DOHH2 (cell line): ENCODE measurements at regions not wholly inside any gene's neighbourhood (a gene's known extent, or its start where the extent isn't known, plus 50 kb on each side); places are given as distances from the start of the nearest gene placed in this dataset.

Experiments used
- H3F3A ChIP-seq: fragments of 200-600 bp; sonication (generic), shearing (Covaris generic); 2 replicates; pipeline ENCODE4 v1.6.0; 2016; ENCODE audit warnings: antibody characterized with exemption, mild to moderate bottlenecking; ENCODE audit not compliant: control insufficient read depth, insufficient read depth
- H3K27ac ChIP-seq: fragments of 200-600 bp; sonication (generic); 2 replicates; pipeline ENCODE4 v1.5.1; 2014; ENCODE audit warnings: low read depth, mild to moderate bottlenecking, low read length, moderate library complexity
- H3K27me3 ChIP-seq: fragments of 200-600 bp; sonication (generic); 2 replicates; pipeline ENCODE4 v1.6.1; 2014; ENCODE audit warnings: mild to moderate bottlenecking, low read length, mixed read lengths; ENCODE audit not compliant: control insufficient read depth
- H3K36me3 ChIP-seq: fragments of 200-600 bp; sonication (generic); 2 replicates; pipeline ENCODE4 v1.6.1; 2014; ENCODE audit warnings: mild to moderate bottlenecking, low read length, moderate library complexity, mixed read lengths; ENCODE audit not compliant: control insufficient read depth
- H3K4me1 ChIP-seq: fragments of 200-600 bp; sonication (generic); 2 replicates; pipeline ENCODE4 v1.6.1; 2014; ENCODE audit warnings: mild to moderate bottlenecking, low read length, mixed read lengths; ENCODE audit not compliant: control insufficient read depth
- H3K4me2 ChIP-seq: fragments of 200-600 bp; sonication (generic); 2 replicates; pipeline ENCODE4 v1.6.0; 2014; ENCODE audit warnings: mild to moderate bottlenecking, low read length, moderate library complexity
- H3K4me3 ChIP-seq: fragments of 200-600 bp; sonication (generic); 2 replicates; pipeline ENCODE4 v1.5.1; 2014; ENCODE audit warnings: mild to moderate bottlenecking, low read length, mixed read lengths
- H3K79me2 ChIP-seq: fragments of 200-600 bp; sonication (generic); 2 replicates; pipeline ENCODE4 v1.6.1; 2014; ENCODE audit warnings: mild to moderate bottlenecking, low read length, mixed read lengths; ENCODE audit not compliant: control insufficient read depth
- H3K9me2 ChIP-seq: fragments of 200-600 bp; sonication (generic); replicated peaks from 2 replicates; pipeline ENCODE4 v1.6.1; 2014; ENCODE audit warnings: mild to moderate bottlenecking, low read length, mixed read lengths; ENCODE audit not compliant: control insufficient read depth
- H3K9me3 ChIP-seq: fragments of 200-600 bp; sonication (generic); 2 replicates; pipeline ENCODE4 v1.6.1; 2014; ENCODE audit warnings: antibody characterized with exemption, low read length, mixed read lengths; ENCODE audit not compliant: control insufficient read depth, insufficient read depth
- H4K20me1 ChIP-seq: fragments of 200-600 bp; sonication (generic); 2 replicates; pipeline ENCODE4 v1.6.0; 2014; ENCODE audit warnings: low read depth, mild to moderate bottlenecking, antibody characterized with exemption, low read length, moderate library complexity; ENCODE audit not compliant: control insufficient read depth, insufficient read depth
- EZH2phosphoT487 ChIP-seq: fragments of 200-600 bp; sonication (generic); IDR thresholded peaks from 2 replicates; pipeline ENCODE4 v1.6.1; 2017; ENCODE audit warnings: borderline replicate concordance, mild to moderate bottlenecking, antibody characterized with exemption, low read length, moderate library complexity, mixed read lengths
- TF ChIP-seq, protein P1 (sequence below): fragments of 200-600 bp; sonication (generic); IDR thresholded peaks from one replicate; pipeline ENCODE4 v1.5.1; 2014; ENCODE audit warnings: antibody characterized with exemption, mild to moderate bottlenecking, low read depth, low read length; ENCODE audit not compliant: poor library complexity, severe bottlenecking

DNA sequence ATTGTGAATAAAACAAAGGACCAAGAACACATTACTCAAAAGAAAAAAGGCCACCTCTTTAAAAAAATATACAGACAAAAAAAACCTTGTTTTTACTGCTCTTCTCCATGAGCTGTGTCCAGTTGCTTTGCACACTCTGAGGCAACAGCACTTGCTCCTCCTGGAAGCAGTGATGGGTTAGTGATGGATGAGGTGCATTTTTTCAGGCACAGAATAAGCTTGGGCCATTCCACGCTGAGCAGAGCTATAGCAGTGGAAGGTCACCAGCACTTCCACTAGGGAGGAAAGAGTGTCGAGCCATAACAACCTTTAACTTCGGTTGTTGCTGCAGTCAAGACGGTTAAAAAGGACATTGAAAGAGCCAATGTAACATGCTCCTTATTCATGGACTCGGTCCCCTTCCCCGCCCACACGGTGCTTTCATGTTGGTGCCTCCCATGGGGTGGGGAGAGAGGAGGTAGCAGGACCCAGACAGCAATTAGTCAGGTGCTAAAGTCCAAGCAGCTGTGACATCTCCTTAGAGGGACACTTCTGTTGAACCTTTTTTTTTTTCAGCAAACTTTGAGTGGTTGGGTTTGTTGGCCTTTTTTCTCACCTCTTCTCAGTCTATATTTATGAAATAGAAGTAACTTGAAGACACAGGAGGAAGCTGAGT lies 136.5 kb upstream of the ADARB2 start:
- Histone ChIP-seq H3K27ac (no peak overlapping the region), H3K27me3 (peaks cover 8% of the 10 kb centered on the region), H3K4me1 (no peaks in the 10 kb centered on the region), H3K4me3 (no peak overlapping the region), H3K79me2 (no peaks in the 10 kb centered on the region), H3K9me3 (no peaks in the 10 kb centered on the region), H3K4me2 (no peak overlapping the region), H4K20me1 (no peaks in the 10 kb centered on the region), H3K36me3 (no peaks in the 10 kb centered on the region), H3K9me2 (no peaks in the 10 kb centered on the region), H3F3A (no peaks in the 10 kb centered on the region)
- TF ChIP-seq, protein P1, sequence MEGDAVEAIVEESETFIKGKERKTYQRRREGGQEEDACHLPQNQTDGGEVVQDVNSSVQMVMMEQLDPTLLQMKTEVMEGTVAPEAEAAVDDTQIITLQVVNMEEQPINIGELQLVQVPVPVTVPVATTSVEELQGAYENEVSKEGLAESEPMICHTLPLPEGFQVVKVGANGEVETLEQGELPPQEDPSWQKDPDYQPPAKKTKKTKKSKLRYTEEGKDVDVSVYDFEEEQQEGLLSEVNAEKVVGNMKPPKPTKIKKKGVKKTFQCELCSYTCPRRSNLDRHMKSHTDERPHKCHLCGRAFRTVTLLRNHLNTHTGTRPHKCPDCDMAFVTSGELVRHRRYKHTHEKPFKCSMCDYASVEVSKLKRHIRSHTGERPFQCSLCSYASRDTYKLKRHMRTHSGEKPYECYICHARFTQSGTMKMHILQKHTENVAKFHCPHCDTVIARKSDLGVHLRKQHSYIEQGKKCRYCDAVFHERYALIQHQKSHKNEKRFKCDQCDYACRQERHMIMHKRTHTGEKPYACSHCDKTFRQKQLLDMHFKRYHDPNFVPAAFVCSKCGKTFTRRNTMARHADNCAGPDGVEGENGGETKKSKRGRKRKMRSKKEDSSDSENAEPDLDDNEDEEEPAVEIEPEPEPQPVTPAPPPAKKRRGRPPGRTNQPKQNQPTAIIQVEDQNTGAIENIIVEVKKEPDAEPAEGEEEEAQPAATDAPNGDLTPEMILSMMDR, result no peak
- TF ChIP-seq EZH2phosphoT487, result no peak

DNA sequence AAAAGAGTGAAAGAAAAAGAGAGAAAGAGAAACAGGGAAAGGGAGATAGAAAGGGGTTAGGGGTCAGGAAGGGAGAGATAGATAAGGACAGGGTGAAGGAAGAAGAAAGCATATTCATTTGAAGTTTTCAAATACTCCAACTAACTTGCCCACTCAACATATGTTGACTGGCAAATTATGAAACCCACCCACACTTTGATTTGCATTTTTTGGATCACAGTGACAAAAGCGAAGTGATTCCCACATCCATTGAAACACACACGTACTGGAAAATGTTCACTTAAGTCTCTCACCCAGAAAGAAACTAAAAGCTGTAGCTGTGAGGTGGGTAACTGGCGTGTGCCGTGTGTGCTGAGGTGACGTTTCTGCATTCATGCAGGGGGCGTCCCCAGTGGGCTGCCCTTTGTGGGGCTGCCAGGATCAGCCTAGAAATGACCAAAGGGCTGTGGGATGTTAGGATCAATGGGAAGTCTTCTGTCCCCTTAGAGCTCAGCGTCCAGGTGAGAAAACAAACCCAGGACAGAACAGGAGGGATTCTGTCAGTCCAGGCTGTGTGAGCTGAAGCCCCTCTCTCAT lies 134.9 kb upstream of the ADARB2 start:
- H4K20me1 ChIP-seq, result no peaks in the 10 kb centered on the region
- no peaks in the 10 kb centered on the region for H3K4me1 ChIP-seq
- no peak overlapping the region for H3K27ac ChIP-seq
- no peak overlapping the region for H3K4me3 ChIP-seq
- no peaks in the 10 kb centered on the region for H3F3A ChIP-seq
- TF ChIP-seq, protein P1, result no peak
- no peak for TF ChIP-seq EZH2phosphoT487
- H3K4me2 ChIP-seq, result no peak overlapping the region
- H3K27me3 ChIP-seq, result peaks cover 11% of the 10 kb centered on the region
- H3K9me3 ChIP-seq, result no peaks in the 10 kb centered on the region
- no peaks in the 10 kb centered on the region for H3K9me2 ChIP-seq
- H3K79me2 ChIP-seq, result no peaks in the 10 kb centered on the region
- no peaks in the 10 kb centered on the region for H3K36me3 ChIP-seq

DNA sequence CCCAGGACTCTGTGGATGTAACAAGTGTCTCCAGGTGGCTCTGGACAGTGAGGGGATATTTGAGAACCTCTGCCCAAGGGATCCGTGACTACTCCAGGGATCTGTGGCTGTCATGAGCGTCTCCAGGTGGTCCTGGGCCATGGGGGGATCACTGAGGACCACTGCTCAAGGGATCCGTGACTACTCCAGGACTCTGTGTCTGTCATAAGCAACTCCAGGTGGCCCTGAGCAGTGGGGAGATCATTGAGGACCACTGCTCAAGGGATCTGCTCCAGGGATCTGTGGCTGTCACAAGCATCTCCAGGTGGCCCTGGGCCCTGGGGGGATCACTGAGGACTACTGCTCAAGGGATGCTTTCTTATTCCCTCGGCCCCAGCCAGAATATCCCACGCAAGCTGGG lies 133.2 kb upstream of the ADARB2 start:
- no peaks in the 10 kb centered on the region for H3K36me3 ChIP-seq
- H3K9me3 ChIP-seq, result no peaks in the 10 kb centered on the region
- H3K27ac ChIP-seq, result no peak overlapping the region
- no peak overlapping the region for H3K4me3 ChIP-seq
- TF ChIP-seq, protein P1, result no peak
- no peak for TF ChIP-seq EZH2phosphoT487
- no peaks in the 10 kb centered on the region for H4K20me1 ChIP-seq
- peaks cover 11% of the 10 kb centered on the region for H3K27me3 ChIP-seq
- H3F3A ChIP-seq, result no peaks in the 10 kb centered on the region
- H3K9me2 ChIP-seq, result no peaks in the 10 kb centered on the region
- no peaks in the 10 kb centered on the region for H3K79me2 ChIP-seq
- no peak overlapping the region for H3K4me2 ChIP-seq
- no peaks in the 10 kb centered on the region for H3K4me1 ChIP-seq
